ENCODE measurements at regions not wholly inside any gene's neighbourhood (a gene's known extent, or its start where the extent isn't known, plus 50 kb on each side); places are given as distances from the start of the nearest gene placed in this dataset.

DNA sequence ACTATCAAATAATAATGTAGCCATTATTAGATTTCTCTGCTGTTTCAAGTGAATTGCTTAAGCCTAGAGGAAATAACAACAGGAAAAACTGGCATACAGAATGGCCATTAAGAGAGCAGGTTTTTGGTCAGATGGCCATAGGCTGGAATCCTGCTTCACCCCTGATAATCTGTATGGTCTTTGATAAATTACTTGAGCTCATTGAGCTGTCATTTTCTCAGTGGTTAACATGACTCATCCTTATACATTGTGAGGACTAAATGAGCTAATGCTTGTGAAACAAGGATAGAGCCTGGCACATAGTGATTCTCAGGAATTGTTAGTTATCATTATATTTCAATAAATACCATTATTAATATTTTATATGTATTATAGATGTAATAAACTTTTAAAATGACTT is 516.5 kb downstream of the KIF4B start:
- H3K4me3 ChIP-seq = no peak overlapping the region
- intact Hi-C loops (cut with DNase I) = no loop called here

DNA sequence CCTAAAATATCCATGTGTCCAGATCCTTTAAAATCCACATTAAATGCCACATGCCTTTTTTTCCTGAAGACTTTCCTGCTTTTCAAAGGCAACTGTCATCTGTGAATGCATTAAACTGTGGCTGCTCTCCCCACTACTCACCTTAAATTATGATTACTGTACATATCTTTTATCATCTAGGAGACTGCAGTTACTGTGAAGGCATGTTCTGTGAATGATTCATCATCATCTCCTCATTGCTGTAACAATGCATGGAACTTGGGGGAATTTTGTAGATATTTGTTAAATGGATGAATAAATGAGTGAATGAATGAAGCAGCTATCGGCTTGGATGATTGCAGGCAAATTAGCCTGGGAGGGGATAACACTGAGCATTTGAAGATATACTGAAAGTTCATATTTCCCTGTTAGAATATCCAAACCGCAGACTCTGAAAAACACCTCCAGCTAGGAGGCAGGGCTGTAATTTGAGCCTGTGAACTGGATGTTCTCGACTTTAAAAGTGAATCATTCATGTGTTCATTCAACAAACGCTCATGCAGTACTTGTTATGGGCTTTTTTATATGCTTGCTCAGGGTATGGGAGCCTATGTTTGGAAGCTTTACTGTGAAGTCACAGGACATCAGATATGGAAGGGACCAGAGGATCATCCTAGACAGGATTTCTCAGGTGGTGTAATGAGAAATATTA is 519.2 kb downstream of the KIF4B start:
- no peaks in the 10 kb centered on the region for H3K36me3 ChIP-seq
- H3K9me3 ChIP-seq = no peaks in the 10 kb centered on the region
- TF ChIP-seq POLR2A (IDR thresholded peaks at IDR 0.05) = no peak
- TF ChIP-seq, protein P1, sequence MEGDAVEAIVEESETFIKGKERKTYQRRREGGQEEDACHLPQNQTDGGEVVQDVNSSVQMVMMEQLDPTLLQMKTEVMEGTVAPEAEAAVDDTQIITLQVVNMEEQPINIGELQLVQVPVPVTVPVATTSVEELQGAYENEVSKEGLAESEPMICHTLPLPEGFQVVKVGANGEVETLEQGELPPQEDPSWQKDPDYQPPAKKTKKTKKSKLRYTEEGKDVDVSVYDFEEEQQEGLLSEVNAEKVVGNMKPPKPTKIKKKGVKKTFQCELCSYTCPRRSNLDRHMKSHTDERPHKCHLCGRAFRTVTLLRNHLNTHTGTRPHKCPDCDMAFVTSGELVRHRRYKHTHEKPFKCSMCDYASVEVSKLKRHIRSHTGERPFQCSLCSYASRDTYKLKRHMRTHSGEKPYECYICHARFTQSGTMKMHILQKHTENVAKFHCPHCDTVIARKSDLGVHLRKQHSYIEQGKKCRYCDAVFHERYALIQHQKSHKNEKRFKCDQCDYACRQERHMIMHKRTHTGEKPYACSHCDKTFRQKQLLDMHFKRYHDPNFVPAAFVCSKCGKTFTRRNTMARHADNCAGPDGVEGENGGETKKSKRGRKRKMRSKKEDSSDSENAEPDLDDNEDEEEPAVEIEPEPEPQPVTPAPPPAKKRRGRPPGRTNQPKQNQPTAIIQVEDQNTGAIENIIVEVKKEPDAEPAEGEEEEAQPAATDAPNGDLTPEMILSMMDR (IDR thresholded peaks at IDR 0.05) = no peak
- no peak overlapping the region for H3K4me3 ChIP-seq
- H3K27ac ChIP-seq = no peak overlapping the region
- no peak for ATAC-seq
- intact Hi-C loops (cut with DNase I) = no loop called here
- no peaks in the 10 kb centered on the region for H3K27me3 ChIP-seq
- 69 to 76% (median 69%) methylated on average over 4 of the region's 4 CpGs for WGBS, 4 donors
- no peaks in the 10 kb centered on the region for H3K4me1 ChIP-seq
- no peak for DNase-seq

More for the DNA sequence above, 516.5 kb downstream of the KIF4B start:
- TF ChIP-seq, protein P1 (IDR thresholded peaks at IDR 0.05) = no peak
- TF ChIP-seq POLR2A (IDR thresholded peaks at IDR 0.05) = no peak
- Histone ChIP-seq H3K27ac (no peak overlapping the region), H3K4me1 (no peaks in the 10 kb centered on the region), H3K27me3 (no peaks in the 10 kb centered on the region), H3K36me3 (no peaks in the 10 kb centered on the region), H3K9me3 (no peaks in the 10 kb centered on the region)
- DNase-seq (no peak), ATAC-seq (no peak)

DNA sequence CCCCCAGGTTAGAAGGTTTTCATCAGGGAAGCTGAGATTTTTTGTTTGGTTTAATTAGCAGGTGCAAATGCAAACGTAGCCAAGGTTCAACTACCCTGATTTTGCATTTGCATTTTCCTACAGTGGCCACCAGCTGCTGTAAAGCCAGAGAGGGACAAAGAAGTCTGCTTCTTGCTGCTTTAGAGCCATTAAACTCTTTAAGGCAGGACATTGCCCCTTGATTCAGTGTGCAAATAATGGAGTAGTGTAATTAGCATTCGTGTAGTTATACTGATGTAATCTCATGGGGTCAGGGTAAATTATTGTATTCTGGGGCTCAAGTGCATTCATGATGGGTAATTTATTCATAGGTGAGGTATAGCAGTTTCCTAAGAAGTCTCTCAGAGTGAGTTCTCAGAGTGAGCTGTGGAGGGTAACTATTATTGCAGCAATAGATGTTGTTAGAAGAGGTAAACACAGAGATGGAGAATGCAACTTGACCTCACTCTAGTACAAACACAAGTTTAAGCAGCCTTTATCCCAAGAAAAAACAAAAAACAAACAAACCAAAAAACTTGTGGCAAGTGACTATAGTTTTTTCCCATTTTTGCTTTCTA is 526.5 kb downstream of the KIF4B start:
- WGBS, 4 donors = 38 to 45% (median 42%) methylated on average over 2 of the region's 2 CpGs
- ATAC-seq (no peak), DNase-seq (no peak)
- intact Hi-C loops (cut with DNase I) = no loop called here
- Histone ChIP-seq H3K9me3 (peaks cover 0 to 15% (median 0%) of the 10 kb centered on the region in 12 donors), H3K27ac (no peak overlapping the region), H3K36me3 (no peaks in the 10 kb centered on the region), H3K4me3 (no peak overlapping the region), H3K4me1 (no peaks in the 10 kb centered on the region), H3K27me3 (no peaks in the 10 kb centered on the region)
- TF ChIP-seq, protein P1 (IDR thresholded peaks at IDR 0.05) = no peak

DNA sequence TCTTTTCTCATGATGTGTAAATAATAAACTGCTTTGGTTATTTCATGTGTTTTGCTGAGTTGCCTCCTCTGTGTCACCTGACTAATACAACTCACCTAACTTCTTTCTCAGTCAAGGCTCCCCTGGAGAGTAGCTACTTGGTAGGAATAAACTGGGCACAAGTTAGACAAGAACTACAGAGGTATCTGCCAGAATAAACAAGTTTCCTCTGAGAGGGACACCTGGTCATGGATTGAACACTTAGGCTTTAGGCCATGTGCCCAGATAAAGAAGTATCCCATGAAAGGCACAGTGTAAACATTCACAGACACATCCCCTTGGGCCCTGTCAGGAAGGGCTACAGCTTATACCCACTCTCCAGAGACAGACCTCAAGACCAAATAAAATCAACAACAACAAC is 532.5 kb downstream of the KIF4B start:
- H3K27me3 ChIP-seq = no peaks in the 10 kb centered on the region
- ATAC-seq (no peak), DNase-seq (no peak)
- intact Hi-C loops (cut with DNase I) = no loop called here
- no peak overlapping the region for H3K4me3 ChIP-seq
- H3K9me3 ChIP-seq = peaks cover 0 to 23% (median 0%) of the 10 kb centered on the region in 12 donors
- H3K27ac ChIP-seq = no peak overlapping the region
- no peaks in the 10 kb centered on the region for H3K36me3 ChIP-seq
- no peak for TF ChIP-seq POLR2A (IDR thresholded peaks at IDR 0.05)
- TF ChIP-seq, protein P1 (IDR thresholded peaks at IDR 0.05) = no peak
- no peaks in the 10 kb centered on the region for H3K4me1 ChIP-seq
